H1 (cell line): ENCODE measurements at regions not wholly inside any gene's neighbourhood (a gene's known extent, or its start where the extent isn't known, plus 50 kb on each side); places are given as distances from the start of the nearest gene placed in this dataset.

Source experiments
- CHD2 ChIP-seq: IDR thresholded peaks from 2 replicates; pipeline ENCODE4 v1.6.1; 2012; ENCODE audit warnings: low read length, improper control_type of control experiment
- CREB1 ChIP-seq: IDR thresholded peaks from 2 replicates; pipeline ENCODE4 v1.6.1; 2012; ENCODE audit warnings: inconsistent platforms
- E2F6 ChIP-seq: IDR thresholded peaks from 2 replicates; pipeline ENCODE4 v1.6.1; 2012; ENCODE audit warnings: inconsistent platforms
- SIX5 ChIP-seq: IDR thresholded peaks from 2 replicates; pipeline ENCODE4 v1.6.1; 2011; ENCODE audit warnings: mild to moderate bottlenecking, low read depth, low read length
- SP2 ChIP-seq: IDR thresholded peaks from 2 replicates; pipeline ENCODE4 v1.6.1; 2012; ENCODE audit warnings: mild to moderate bottlenecking, low read length, inconsistent platforms

DNA sequence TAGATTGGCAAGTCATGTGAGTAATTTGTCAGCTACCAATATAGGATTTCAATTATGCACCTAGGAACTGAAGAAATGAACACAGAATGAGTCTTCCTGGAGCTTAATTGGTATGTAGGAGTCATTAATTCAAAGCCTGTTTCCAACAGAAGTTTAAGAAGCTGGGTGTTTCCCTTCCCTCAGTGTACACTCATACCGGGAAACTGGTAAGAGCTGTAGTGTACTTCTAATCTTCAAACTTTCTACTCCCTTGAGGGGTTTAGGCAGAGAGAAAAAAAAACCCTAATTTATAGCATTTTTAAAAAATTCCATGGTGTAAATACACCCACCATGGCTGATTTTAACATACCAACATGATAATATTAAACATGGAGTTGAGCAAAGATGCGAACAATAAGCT is 665.7 kb upstream of the SLITRK5 start (continued):
- TF ChIP-seq E2F6 (no peak), SIX5 (no peak), CREB1 (no peak), SP2 (no peak), CHD2 (no peak)
